Skin epidermis (tissue), 12 donors: ENCODE measurements at regions not wholly inside any gene's neighbourhood (a gene's known extent, or its start where the extent isn't known, plus 50 kb on each side); places are given as distances from the start of the nearest gene placed in this dataset.

Experiments used
- H3K27ac ChIP-seq, 21 experiments: fragments of 200-600 bp; sonication (generic) in 11 of 21; one replicate each; pipeline ENCODE4 v1.5.0; 2020; ENCODE audit warnings: mild to moderate bottlenecking in 3 of 21, inconsistent platforms in 2 of 21, moderate library complexity in 2 of 21
- H3K4me3 ChIP-seq, 7 experiments: fragments of 200-600 bp; sonication (generic) in 2 of 7; one replicate each; pipeline ENCODE4 v1.5.0; 2020; ENCODE audit warnings: inconsistent platforms in 2 of 7, mild to moderate bottlenecking in 2 of 7, moderate library complexity in 1 of 7

- Histone ChIP-seq H3K27ac (no peak overlapping the region), H3K4me3 (no peak overlapping the region)
Observed at GRCh38 chr14:101227611-101228594, 324.4 kb upstream of the RTL1 start.

GRCh38 chr14:101228949-101229541 is 325.5 kb upstream of the RTL1 start:
- Histone ChIP-seq H3K27ac (no peak overlapping the region), H3K4me3 (no peak overlapping the region)

- H3K27ac ChIP-seq = no peak overlapping the region
Observed at GRCh38 chr14:101229666-101230065, 326.1 kb upstream of the RTL1 start.

GRCh38 chr14:101230161-101230850 is 326.8 kb upstream of the RTL1 start:
- no peak overlapping the region for H3K27ac ChIP-seq
- peak overlapping the region in 1 of 7 experiments; percentile 7 for H3K4me3 ChIP-seq

More at GRCh38 chr14:101229666-101230065, 326.1 kb upstream of the RTL1 start:
- H3K4me3 ChIP-seq = no peak overlapping the region

- no peak overlapping the region for H3K4me3 ChIP-seq
- no peak overlapping the region for H3K27ac ChIP-seq
Observed at GRCh38 chr14:101230851-101231550, 327.5 kb upstream of the RTL1 start.

GRCh38 chr14:101231828-101232227 is 328.3 kb upstream of the RTL1 start:
- no peak overlapping the region for H3K4me3 ChIP-seq
- H3K27ac ChIP-seq = no peak overlapping the region

GRCh38 chr14:101232340-101233020 is 328.8 kb upstream of the DIO3 start:
- Histone ChIP-seq H3K27ac (no peak overlapping the region), H3K4me3 (no peak overlapping the region)

- H3K4me3 ChIP-seq = no peak overlapping the region
- H3K27ac ChIP-seq = no peak overlapping the region
Observed at GRCh38 chr14:101233021-101233366, 328.3 kb upstream of the DIO3 start.

- Histone ChIP-seq H3K27ac (no peak overlapping the region), H3K4me3 (no peak overlapping the region)
Observed at GRCh38 chr14:101233391-101233790, 327.9 kb upstream of the DIO3 start.

- no peak overlapping the region for H3K4me3 ChIP-seq
Observed at GRCh38 chr14:101233808-101234207, 327.5 kb upstream of the DIO3 start.

GRCh38 chr14:101234244-101234937 is 326.9 kb upstream of the DIO3 start:
- no peak overlapping the region for H3K4me3 ChIP-seq

More at GRCh38 chr14:101233808-101234207, 327.5 kb upstream of the DIO3 start:
- H3K27ac ChIP-seq = no peak overlapping the region

GRCh38 chr14:101234999-101235334 is 326.3 kb upstream of the DIO3 start:
- Histone ChIP-seq H3K4me3 (no peak overlapping the region), H3K27ac (no peak overlapping the region)

More at GRCh38 chr14:101234244-101234937, 326.9 kb upstream of the DIO3 start:
- H3K27ac ChIP-seq = no peak overlapping the region

GRCh38 chr14:101235335-101236103 is 325.8 kb upstream of the DIO3 start:
- H3K4me3 ChIP-seq = no peak overlapping the region
- no peak overlapping the region for H3K27ac ChIP-seq

- Histone ChIP-seq H3K27ac (no peak overlapping the region), H3K4me3 (no peak overlapping the region)
Observed at GRCh38 chr14:101236496-101237251, 324.6 kb upstream of the DIO3 start.

GRCh38 chr14:101237252-101237616 is 324.1 kb upstream of the DIO3 start:
- H3K27ac ChIP-seq = no peak overlapping the region

GRCh38 chr14:101239065-101239464 is 322.2 kb upstream of the DIO3 start:
- Histone ChIP-seq H3K27ac (no peak overlapping the region), H3K4me3 (no peak overlapping the region)

More at GRCh38 chr14:101237252-101237616, 324.1 kb upstream of the DIO3 start:
- H3K4me3 ChIP-seq = no peak overlapping the region

GRCh38 chr14:101241147-101241546 is 320.1 kb upstream of the DIO3 start:
- Histone ChIP-seq H3K4me3 (no peak overlapping the region), H3K27ac (no peak overlapping the region)
